HCT116 (cell line): ENCODE measurements at regions not wholly inside any gene's neighbourhood (a gene's known extent, or its start where the extent isn't known, plus 50 kb on each side); places are given as distances from the start of the nearest gene placed in this dataset.

Experiments used
- ATAC-seq: fragments of 200-7000 bp; cut with Tn5 transposase; 2 replicates; pipeline ENCODE4 v1.9.1; 2020; ENCODE audit warnings: mild to moderate bottlenecking, moderate library complexity
- BruUV-seq: library from RNA; stranded (reverse); fragments of 400-500 nt; replicated peaks from 2 replicates; lab custom pipeline; 2021; lab: Mats Ljungman, UMichigan
- CTCF ChIA-PET: fragments of 300-600 bp; sonication (Branson Sonifier 250); formaldehyde crosslinking; loops from one replicate; lab custom pipeline; 2021; ENCODE audit warnings: antibody characterized with exemption; lab: Charles Lee
- POLR2A ChIA-PET: fragments of 300-600, 350-600 bp; sonication (Branson Sonifier 250); formaldehyde crosslinking; loops from one replicate; lab custom pipeline; 2021; ENCODE audit warnings: antibody characterized with exemption; lab: Charles Lee
- RAD21 ChIA-PET, 2 experiments: fragments of 300-600 bp; sonication (Branson Sonifier 250); formaldehyde crosslinking; loops; one replicate each; lab custom pipeline; 2023; ENCODE audit warnings: low total read pairs in 2 of 2; ENCODE audit not compliant: uncharacterized antibody in 2 of 2, unreplicated experiment in 2 of 2, low non-redundant PET in 1 of 2; lab: Charles Lee
- DNase-seq: peaks from one replicate; pipeline ENCODE4 v3.0.0-alpha.2; 2010; ENCODE audit warnings: low read depth, low spot score
- H2AFZ ChIP-seq: fragments of 200-600 bp; shearing (Covaris generic), sonication (generic); 2 replicates; pipeline ENCODE4 v1.6.1; 2017; ENCODE audit warnings: low read depth, mixed run types, mixed read lengths, antibody characterized with exemption, low read length; ENCODE audit not compliant: poor library complexity, severe bottlenecking
- H3K27ac ChIP-seq: 2 replicates; pipeline ENCODE4 v1.5.1; 2012; ENCODE audit warnings: low read depth, low read length
- H3K27me3 ChIP-seq: fragments of 200-600 bp; sonication (generic); 2 replicates; pipeline ENCODE4 v1.6.1; 2016; ENCODE audit warnings: mixed run types, low read length, mixed read lengths; ENCODE audit not compliant: insufficient read depth
- H3K36me3 ChIP-seq, 2 experiments: fragments of 200-500 bp in 1 of 2; fragments of 200-600 bp in 1 of 2; sonication (Bioruptor generic) in 1 of 2; sonication (generic) in 1 of 2; 2 replicates each; pipeline versions ENCODE4 v1.5.1 to v1.6.1; 2014 to 2016; ENCODE audit warnings: low read length in 2 of 2, inconsistent platforms in 1 of 2, mixed read lengths in 1 of 2, mixed run types in 1 of 2; ENCODE audit not compliant: insufficient read depth in 2 of 2, control insufficient read depth in 1 of 2
- H3K4me1 ChIP-seq, 2 experiments: fragments of 200-600 bp in 1 of 2; sonication (generic) in 1 of 2; 2 replicates each; pipeline versions ENCODE4 v1.5.1 to v1.6.1; 2012 to 2017; ENCODE audit warnings: low read length in 2 of 2, inconsistent platforms in 1 of 2, mild to moderate bottlenecking in 1 of 2, mixed read lengths in 1 of 2, mixed run types in 1 of 2, moderate library complexity in 1 of 2; ENCODE audit not compliant: insufficient read depth in 2 of 2, control insufficient read depth in 1 of 2
- H3K4me2 ChIP-seq: fragments of 200-600 bp; sonication (generic); 2 replicates; pipeline ENCODE4 v1.6.1; 2017; ENCODE audit warnings: mixed run types, low read length, mixed read lengths
- H3K4me3 ChIP-seq, 2 experiments: fragments of 200-600 bp in 1 of 2; sonication (generic) in 1 of 2; replicated peaks in 1 of 2; 2 replicates each; pipeline ENCODE4 v1.5.1; 2011 to 2016; ENCODE audit warnings: low read length in 2 of 2, control low read depth in 1 of 2, low read depth in 1 of 2, mild to moderate bottlenecking in 1 of 2, mixed read lengths in 1 of 2, mixed run types in 1 of 2
- H3K79me2 ChIP-seq: fragments of 200-600 bp; sonication (generic); 2 replicates; pipeline ENCODE4 v1.6.1; 2017; ENCODE audit warnings: mild to moderate bottlenecking, mixed run types, low read length, moderate library complexity, mixed read lengths; ENCODE audit not compliant: insufficient read depth
- H3K9ac ChIP-seq: fragments of 200-600 bp; sonication (generic); 2 replicates; pipeline ENCODE4 v1.6.1; 2016; ENCODE audit warnings: low read length, mixed read lengths
- H3K9me2 ChIP-seq: fragments of 200-600 bp; sonication (generic), shearing (Covaris generic); 2 replicates; pipeline ENCODE4 v1.6.1; 2017; ENCODE audit warnings: mixed run types, mild to moderate bottlenecking, moderate library complexity; ENCODE audit not compliant: insufficient read depth
- H3K9me3 ChIP-seq, 2 experiments: fragments of 200-500 bp in 1 of 2; fragments of 200-600 bp in 1 of 2; sonication (Bioruptor generic) in 1 of 2; sonication (generic) in 1 of 2; 2 replicates each; pipeline ENCODE4 v1.6.1; 2014 to 2017; ENCODE audit warnings: low read length in 2 of 2, mixed read lengths in 2 of 2, inconsistent platforms in 1 of 2, low read depth in 1 of 2, mild to moderate bottlenecking in 1 of 2, mixed run types in 1 of 2, moderate library complexity in 1 of 2; ENCODE audit not compliant: control insufficient read depth in 1 of 2, insufficient read depth in 1 of 2
- H4K20me1 ChIP-seq: fragments of 200-600 bp; sonication (generic), shearing (Covaris generic); 2 replicates; pipeline ENCODE4 v1.6.1; 2017; ENCODE audit warnings: mixed run types, mild to moderate bottlenecking, moderate library complexity; ENCODE audit not compliant: insufficient read depth
- EGR1 ChIP-seq: IDR thresholded peaks from 2 replicates; pipeline ENCODE4 v1.6.1; 2012; ENCODE audit warnings: low read depth
- ELF1 ChIP-seq: IDR thresholded peaks from 2 replicates; pipeline ENCODE4 v1.6.1; 2012; ENCODE audit warnings: low read depth, borderline replicate concordance
- EZH2phosphoT487 ChIP-seq: fragments of 200-600 bp; IDR thresholded peaks from 2 replicates; pipeline ENCODE4 v1.6.1; 2018; ENCODE audit warnings: antibody characterized with exemption, borderline replicate concordance
- FOSL1 ChIP-seq: IDR thresholded peaks from 2 replicates; pipeline ENCODE4 v1.6.1; 2012; ENCODE audit warnings: low read depth
- JUND ChIP-seq: IDR thresholded peaks from 2 replicates; pipeline ENCODE4 v1.6.1; 2012
- POLR2A ChIP-seq: IDR thresholded peaks from 2 replicates; pipeline ENCODE4 v1.7.0; 2011; ENCODE audit warnings: borderline replicate concordance; ENCODE audit not compliant: insufficient read depth, insufficient read length; ENCODE audit errors: extremely low read depth
- POLR2AphosphoS5 ChIP-seq: IDR thresholded peaks from 2 replicates; pipeline ENCODE4 v1.6.1; 2011; ENCODE audit warnings: mild to moderate bottlenecking, low read depth, low read length, moderate library complexity
- SIN3A ChIP-seq: IDR thresholded peaks from 2 replicates; pipeline ENCODE4 v1.6.1; 2012; ENCODE audit warnings: low read depth
- SP1 ChIP-seq: IDR thresholded peaks from 2 replicates; pipeline ENCODE4 v1.6.1; 2012; ENCODE audit warnings: low read depth
- SRF ChIP-seq: IDR thresholded peaks from 2 replicates; pipeline ENCODE4 v1.6.1; 2012; ENCODE audit warnings: low read depth
- TCF7L2 ChIP-seq: IDR thresholded peaks from 2 replicates; pipeline ENCODE4 v1.7.0; 2011; ENCODE audit warnings: borderline replicate concordance, inconsistent platforms; ENCODE audit not compliant: insufficient read depth, insufficient read length; ENCODE audit errors: extremely low read depth
- YY1 ChIP-seq: IDR thresholded peaks from 2 replicates; pipeline ENCODE4 v1.6.1; 2011; ENCODE audit warnings: low read length, low read depth, moderate library complexity, mild to moderate bottlenecking; ENCODE audit not compliant: insufficient replicate concordance; ENCODE audit errors: extremely low read depth
- ZFX ChIP-seq: fragments of 450-650 bp; IDR thresholded peaks from 2 replicates; pipeline ENCODE4 v1.6.1; 2017
- ZNF274 ChIP-seq: fragments of 200-500 bp; sonication (Bioruptor generic); IDR thresholded peaks from 2 replicates; pipeline ENCODE4 v1.6.1; 2014; ENCODE audit warnings: mild to moderate bottlenecking, low read depth, low read length, inconsistent platforms
- intact Hi-C: fragments of 100-400 bp; cut with micrococcal nuclease; formaldehyde crosslinking; loops from 2 replicates; pipeline ENCODE4 v1.10.0; 2022
- TF ChIP-seq, protein P1 (sequence below): IDR thresholded peaks from 2 replicates; pipeline ENCODE4 v1.6.1; 2012; ENCODE audit warnings: low read depth
- TF ChIP-seq, protein P2 (sequence below): IDR thresholded peaks from 2 replicates; pipeline ENCODE4 v1.6.1; 2012
- TF ChIP-seq, protein P3 (sequence below): IDR thresholded peaks from 2 replicates; pipeline ENCODE4 v1.6.1; 2011; ENCODE audit warnings: mild to moderate bottlenecking, low read length, moderate library complexity; ENCODE audit not compliant: insufficient replicate concordance; ENCODE audit errors: extremely low read depth
- TF ChIP-seq, protein P4 (sequence below): IDR thresholded peaks from 2 replicates; pipeline ENCODE4 v1.6.1; 2012

DNA sequence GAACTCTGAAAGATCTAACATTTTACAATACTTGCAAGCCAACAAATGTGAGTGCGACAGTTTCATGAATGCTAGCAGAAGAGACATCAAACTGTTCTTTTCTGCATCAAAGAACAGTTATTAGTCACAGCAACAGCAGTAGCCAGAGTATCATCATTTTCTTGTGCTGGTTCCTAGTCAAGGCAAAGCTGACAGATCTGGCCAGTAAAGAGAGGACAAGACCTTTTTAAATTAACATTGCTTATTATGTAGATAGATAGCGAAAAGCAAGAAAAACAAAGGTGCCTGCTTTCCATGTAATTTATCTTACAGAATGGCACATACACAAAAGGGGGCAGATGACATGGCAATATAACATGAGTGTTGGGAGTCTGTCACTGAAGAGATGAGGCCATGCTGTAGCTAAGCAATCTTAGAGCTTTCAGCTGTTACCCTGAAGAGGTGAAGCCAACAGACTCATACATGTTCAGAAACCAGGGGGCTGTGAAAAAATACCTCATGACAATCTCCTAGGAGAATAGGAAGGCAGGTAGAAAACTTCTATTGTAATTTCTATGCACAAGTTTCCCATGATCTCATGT lies 626.6 kb upstream of the TYRP1 start:
- H3K4me3 ChIP-seq = no peak overlapping the region
- H3K9me2 ChIP-seq = no peaks in the 10 kb centered on the region
- no peaks in the 10 kb centered on the region for H3K27me3 ChIP-seq
- H3K36me3 ChIP-seq = no peaks in the 10 kb centered on the region
- DNase-seq (no peak), ATAC-seq (no peak)
- ChIA-PET CTCF (no interaction called here), POLR2A (no interaction called here), RAD21 (no interaction called here)
- no peak overlapping the region for H3K9ac ChIP-seq
- no peak overlapping the region for H3K27ac ChIP-seq
- no peak for TF ChIP-seq JUND
- TF ChIP-seq SRF = no peak
- TF ChIP-seq, protein P1, sequence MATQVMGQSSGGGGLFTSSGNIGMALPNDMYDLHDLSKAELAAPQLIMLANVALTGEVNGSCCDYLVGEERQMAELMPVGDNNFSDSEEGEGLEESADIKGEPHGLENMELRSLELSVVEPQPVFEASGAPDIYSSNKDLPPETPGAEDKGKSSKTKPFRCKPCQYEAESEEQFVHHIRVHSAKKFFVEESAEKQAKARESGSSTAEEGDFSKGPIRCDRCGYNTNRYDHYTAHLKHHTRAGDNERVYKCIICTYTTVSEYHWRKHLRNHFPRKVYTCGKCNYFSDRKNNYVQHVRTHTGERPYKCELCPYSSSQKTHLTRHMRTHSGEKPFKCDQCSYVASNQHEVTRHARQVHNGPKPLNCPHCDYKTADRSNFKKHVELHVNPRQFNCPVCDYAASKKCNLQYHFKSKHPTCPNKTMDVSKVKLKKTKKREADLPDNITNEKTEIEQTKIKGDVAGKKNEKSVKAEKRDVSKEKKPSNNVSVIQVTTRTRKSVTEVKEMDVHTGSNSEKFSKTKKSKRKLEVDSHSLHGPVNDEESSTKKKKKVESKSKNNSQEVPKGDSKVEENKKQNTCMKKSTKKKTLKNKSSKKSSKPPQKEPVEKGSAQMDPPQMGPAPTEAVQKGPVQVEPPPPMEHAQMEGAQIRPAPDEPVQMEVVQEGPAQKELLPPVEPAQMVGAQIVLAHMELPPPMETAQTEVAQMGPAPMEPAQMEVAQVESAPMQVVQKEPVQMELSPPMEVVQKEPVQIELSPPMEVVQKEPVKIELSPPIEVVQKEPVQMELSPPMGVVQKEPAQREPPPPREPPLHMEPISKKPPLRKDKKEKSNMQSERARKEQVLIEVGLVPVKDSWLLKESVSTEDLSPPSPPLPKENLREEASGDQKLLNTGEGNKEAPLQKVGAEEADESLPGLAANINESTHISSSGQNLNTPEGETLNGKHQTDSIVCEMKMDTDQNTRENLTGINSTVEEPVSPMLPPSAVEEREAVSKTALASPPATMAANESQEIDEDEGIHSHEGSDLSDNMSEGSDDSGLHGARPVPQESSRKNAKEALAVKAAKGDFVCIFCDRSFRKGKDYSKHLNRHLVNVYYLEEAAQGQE = no peak
- TF ChIP-seq EGR1 = no peak
- TF ChIP-seq EZH2phosphoT487 = no peak
- TF ChIP-seq, protein P2, sequence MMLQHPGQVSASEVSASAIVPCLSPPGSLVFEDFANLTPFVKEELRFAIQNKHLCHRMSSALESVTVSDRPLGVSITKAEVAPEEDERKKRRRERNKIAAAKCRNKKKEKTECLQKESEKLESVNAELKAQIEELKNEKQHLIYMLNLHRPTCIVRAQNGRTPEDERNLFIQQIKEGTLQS = no peak
- TF ChIP-seq TCF7L2 = no peak
- no peak for TF ChIP-seq ZFX
- TF ChIP-seq POLR2A = no peak
- TF ChIP-seq, protein P3, sequence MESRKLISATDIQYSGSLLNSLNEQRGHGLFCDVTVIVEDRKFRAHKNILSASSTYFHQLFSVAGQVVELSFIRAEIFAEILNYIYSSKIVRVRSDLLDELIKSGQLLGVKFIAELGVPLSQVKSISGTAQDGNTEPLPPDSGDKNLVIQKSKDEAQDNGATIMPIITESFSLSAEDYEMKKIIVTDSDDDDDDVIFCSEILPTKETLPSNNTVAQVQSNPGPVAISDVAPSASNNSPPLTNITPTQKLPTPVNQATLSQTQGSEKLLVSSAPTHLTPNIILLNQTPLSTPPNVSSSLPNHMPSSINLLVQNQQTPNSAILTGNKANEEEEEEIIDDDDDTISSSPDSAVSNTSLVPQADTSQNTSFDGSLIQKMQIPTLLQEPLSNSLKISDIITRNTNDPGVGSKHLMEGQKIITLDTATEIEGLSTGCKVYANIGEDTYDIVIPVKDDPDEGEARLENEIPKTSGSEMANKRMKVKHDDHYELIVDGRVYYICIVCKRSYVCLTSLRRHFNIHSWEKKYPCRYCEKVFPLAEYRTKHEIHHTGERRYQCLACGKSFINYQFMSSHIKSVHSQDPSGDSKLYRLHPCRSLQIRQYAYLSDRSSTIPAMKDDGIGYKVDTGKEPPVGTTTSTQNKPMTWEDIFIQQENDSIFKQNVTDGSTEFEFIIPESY = no peak
- TF ChIP-seq FOSL1 = no peak
- TF ChIP-seq ZNF274 = no peak
- TF ChIP-seq ELF1 = no peak
- no peak for TF ChIP-seq SIN3A
- TF ChIP-seq, protein P4, sequence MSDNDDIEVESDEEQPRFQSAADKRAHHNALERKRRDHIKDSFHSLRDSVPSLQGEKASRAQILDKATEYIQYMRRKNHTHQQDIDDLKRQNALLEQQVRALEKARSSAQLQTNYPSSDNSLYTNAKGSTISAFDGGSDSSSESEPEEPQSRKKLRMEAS = no peak
- TF ChIP-seq POLR2AphosphoS5 = no peak
- TF ChIP-seq SP1 = no peak
- no peak for TF ChIP-seq YY1
- no peaks in the 10 kb centered on the region for H4K20me1 ChIP-seq
- H2AFZ ChIP-seq = no peak overlapping the region
- no peaks in the 10 kb centered on the region for H3K4me1 ChIP-seq
- peaks cover 4 to 16% of the 10 kb centered on the region in 2 experiments; a peak in 3 of 4 replicates for H3K9me3 ChIP-seq
- BruUV-seq = no TSS peak
- H3K4me2 ChIP-seq = no peak overlapping the region
- intact Hi-C loops = no loop called here
- H3K79me2 ChIP-seq = no peaks in the 10 kb centered on the region
